ENCODE measurements at regions not wholly inside any gene's neighbourhood (a gene's known extent, or its start where the extent isn't known, plus 50 kb on each side); places are given as distances from the start of the nearest gene placed in this dataset.
"Not testable (repeated sequence)": the region's sequence is repeated elsewhere in the genome, so short reads cannot be mapped to it uniquely, and the experiment has no call there.

DNA sequence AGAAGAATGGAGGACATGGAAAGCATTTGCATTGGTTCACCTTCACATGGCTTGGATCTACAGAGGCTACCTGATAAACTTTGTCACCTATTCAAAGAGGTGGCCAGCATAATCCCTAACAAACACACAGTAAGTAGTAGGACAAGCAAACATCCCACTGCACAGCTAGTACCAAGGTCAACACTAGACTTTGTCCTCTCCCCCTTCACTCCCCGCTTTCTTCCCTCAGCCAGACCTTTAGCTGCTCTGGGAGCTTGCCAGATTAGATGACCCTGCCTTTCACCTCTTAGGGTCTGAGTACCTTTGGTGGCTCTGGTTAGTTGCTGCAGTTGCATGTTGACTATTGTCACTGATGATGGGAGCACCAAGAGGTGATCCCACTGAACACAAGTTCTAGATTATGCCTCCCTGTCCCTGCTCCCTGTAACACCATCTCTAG lies 211.3 kb downstream of the CCDC74A start:
- TF ChIP-seq, protein P1, sequence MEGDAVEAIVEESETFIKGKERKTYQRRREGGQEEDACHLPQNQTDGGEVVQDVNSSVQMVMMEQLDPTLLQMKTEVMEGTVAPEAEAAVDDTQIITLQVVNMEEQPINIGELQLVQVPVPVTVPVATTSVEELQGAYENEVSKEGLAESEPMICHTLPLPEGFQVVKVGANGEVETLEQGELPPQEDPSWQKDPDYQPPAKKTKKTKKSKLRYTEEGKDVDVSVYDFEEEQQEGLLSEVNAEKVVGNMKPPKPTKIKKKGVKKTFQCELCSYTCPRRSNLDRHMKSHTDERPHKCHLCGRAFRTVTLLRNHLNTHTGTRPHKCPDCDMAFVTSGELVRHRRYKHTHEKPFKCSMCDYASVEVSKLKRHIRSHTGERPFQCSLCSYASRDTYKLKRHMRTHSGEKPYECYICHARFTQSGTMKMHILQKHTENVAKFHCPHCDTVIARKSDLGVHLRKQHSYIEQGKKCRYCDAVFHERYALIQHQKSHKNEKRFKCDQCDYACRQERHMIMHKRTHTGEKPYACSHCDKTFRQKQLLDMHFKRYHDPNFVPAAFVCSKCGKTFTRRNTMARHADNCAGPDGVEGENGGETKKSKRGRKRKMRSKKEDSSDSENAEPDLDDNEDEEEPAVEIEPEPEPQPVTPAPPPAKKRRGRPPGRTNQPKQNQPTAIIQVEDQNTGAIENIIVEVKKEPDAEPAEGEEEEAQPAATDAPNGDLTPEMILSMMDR (IDR thresholded peaks at IDR 0.05 in 8 of 11, conservative IDR thresholded peaks at IDR 0.05 in 3 of 11), result not testable (repeated sequence)
- not testable (repeated sequence) for TF ChIP-seq POLR2AphosphoS5, POLR2A (IDR thresholded peaks at IDR 0.05)
